Calu3 (cell line): ENCODE measurements at regions not wholly inside any gene's neighbourhood (a gene's known extent, or its start where the extent isn't known, plus 50 kb on each side); places are given as distances from the start of the nearest gene placed in this dataset.

ENCODE experiments used
- BruUV-seq: library from RNA; stranded (reverse); fragments of 400-500 nt; replicated peaks from 2 replicates; lab custom pipeline; 2021; lab: Mats Ljungman, UMichigan
- CTCF ChIA-PET: fragments of 300-600 bp; sonication (Branson Sonifier 250); formaldehyde crosslinking; loops from one replicate; lab custom pipeline; 2022; ENCODE audit warnings: antibody characterized with exemption; lab: Charles Lee
- DNase-seq: peaks from one replicate; pipeline ENCODE4 v3.0.0; 2022
- H3K27ac Mint-ChIP-seq: one replicate; pipeline ENCODE4 v1.8.0; 2022; ENCODE audit warnings: mixed read lengths; ENCODE audit not compliant: unreplicated experiment
- H3K27me3 Mint-ChIP-seq: one replicate; pipeline ENCODE4 v1.8.0; 2022; ENCODE audit warnings: mixed read lengths; ENCODE audit not compliant: unreplicated experiment
- H3K36me3 Mint-ChIP-seq: one replicate; pipeline ENCODE4 v1.8.0; 2022; ENCODE audit warnings: mild to moderate bottlenecking, moderate library complexity, mixed read lengths; ENCODE audit not compliant: insufficient read depth, unreplicated experiment
- H3K4me1 Mint-ChIP-seq: one replicate; pipeline ENCODE4 v1.8.0; 2022; ENCODE audit warnings: mild to moderate bottlenecking, low read depth, mixed read lengths; ENCODE audit not compliant: unreplicated experiment
- H3K4me3 Mint-ChIP-seq: one replicate; pipeline ENCODE4 v1.8.0; 2022; ENCODE audit warnings: mild to moderate bottlenecking, low read depth, moderate library complexity, mixed read lengths; ENCODE audit not compliant: unreplicated experiment
- H3K9me3 Mint-ChIP-seq: one replicate; pipeline ENCODE4 v1.8.0; 2022; ENCODE audit warnings: low read depth, mixed read lengths; ENCODE audit not compliant: unreplicated experiment
- intact Hi-C: fragments of 100-400 bp; cut with micrococcal nuclease; formaldehyde crosslinking; loops from one replicate; pipeline ENCODE4 v1.10.0; 2022; ENCODE audit not compliant: unreplicated experiment
- TF ChIP-seq, protein P1 (sequence below): fragments of 200-600 bp; IDR thresholded peaks from one replicate; pipeline ENCODE4 v1.8.0; 2022; ENCODE audit warnings: antibody characterized with exemption; ENCODE audit not compliant: unreplicated experiment

DNA sequence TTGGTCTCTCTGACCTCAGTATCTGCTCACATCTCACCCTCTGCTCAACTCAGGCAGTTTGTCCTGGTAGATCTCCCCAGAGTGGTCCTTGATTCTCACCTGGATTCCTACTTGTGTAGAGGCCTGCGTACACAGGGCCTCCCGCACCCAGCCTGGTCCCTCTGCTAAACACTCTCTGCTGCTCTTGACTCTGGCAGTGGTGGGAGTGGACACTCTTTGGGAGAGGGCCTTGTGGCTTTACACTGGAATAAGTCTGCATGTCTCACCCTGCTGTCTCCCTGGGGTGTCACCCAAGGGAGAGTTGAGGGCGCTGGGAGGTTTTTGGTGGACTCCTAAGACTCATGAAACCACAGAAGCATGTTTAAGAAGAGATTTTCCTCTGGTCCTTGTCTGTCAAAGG lies 57.3 kb upstream of the ECI2 start:
- H3K9me3 Mint-ChIP-seq = peaks cover 3% of the 10 kb centered on the region
- TF ChIP-seq, protein P1, sequence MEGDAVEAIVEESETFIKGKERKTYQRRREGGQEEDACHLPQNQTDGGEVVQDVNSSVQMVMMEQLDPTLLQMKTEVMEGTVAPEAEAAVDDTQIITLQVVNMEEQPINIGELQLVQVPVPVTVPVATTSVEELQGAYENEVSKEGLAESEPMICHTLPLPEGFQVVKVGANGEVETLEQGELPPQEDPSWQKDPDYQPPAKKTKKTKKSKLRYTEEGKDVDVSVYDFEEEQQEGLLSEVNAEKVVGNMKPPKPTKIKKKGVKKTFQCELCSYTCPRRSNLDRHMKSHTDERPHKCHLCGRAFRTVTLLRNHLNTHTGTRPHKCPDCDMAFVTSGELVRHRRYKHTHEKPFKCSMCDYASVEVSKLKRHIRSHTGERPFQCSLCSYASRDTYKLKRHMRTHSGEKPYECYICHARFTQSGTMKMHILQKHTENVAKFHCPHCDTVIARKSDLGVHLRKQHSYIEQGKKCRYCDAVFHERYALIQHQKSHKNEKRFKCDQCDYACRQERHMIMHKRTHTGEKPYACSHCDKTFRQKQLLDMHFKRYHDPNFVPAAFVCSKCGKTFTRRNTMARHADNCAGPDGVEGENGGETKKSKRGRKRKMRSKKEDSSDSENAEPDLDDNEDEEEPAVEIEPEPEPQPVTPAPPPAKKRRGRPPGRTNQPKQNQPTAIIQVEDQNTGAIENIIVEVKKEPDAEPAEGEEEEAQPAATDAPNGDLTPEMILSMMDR = no peak
- intact Hi-C loops = no loop called here
- CTCF ChIA-PET = no interaction called here
- no peak overlapping the region for H3K4me3 Mint-ChIP-seq
- no peak for DNase-seq
- H3K27ac Mint-ChIP-seq = no peak overlapping the region
- BruUV-seq = no TSS peak
- no peaks in the 10 kb centered on the region for H3K27me3 Mint-ChIP-seq
- H3K4me1 Mint-ChIP-seq = no peaks in the 10 kb centered on the region
- no peaks in the 10 kb centered on the region for H3K36me3 Mint-ChIP-seq

DNA sequence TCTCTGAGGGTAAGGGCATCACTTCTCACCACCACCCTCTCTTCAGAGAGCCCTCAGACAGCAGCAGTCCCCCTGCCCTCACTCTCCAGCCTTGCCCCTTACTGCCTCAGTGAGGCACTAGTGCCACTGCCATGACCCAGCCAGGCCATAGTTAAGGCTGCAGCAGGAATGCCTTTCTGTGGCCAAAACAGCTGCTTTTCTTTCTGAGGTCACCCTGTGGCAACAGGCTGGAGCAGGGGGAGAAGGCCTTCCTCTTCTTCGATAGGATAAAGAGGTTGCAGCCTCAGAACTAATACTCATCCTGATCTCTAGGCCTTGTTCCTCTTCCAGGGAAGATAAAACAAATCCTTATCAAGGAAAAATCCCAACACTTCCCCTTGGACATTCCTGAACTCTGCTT lies 56.8 kb upstream of the ECI2 start:
- Mint-ChIP-seq H3K9me3 (peaks cover 3% of the 10 kb centered on the region), H3K4me1 (no peaks in the 10 kb centered on the region), H3K27me3 (no peaks in the 10 kb centered on the region), H3K27ac (no peak overlapping the region), H3K4me3 (no peak overlapping the region), H3K36me3 (no peaks in the 10 kb centered on the region)
- no TSS peak for BruUV-seq
- CTCF ChIA-PET = no interaction called here
- intact Hi-C loops = no loop called here
- TF ChIP-seq, protein P1 = no peak
- DNase-seq = no peak

DNA sequence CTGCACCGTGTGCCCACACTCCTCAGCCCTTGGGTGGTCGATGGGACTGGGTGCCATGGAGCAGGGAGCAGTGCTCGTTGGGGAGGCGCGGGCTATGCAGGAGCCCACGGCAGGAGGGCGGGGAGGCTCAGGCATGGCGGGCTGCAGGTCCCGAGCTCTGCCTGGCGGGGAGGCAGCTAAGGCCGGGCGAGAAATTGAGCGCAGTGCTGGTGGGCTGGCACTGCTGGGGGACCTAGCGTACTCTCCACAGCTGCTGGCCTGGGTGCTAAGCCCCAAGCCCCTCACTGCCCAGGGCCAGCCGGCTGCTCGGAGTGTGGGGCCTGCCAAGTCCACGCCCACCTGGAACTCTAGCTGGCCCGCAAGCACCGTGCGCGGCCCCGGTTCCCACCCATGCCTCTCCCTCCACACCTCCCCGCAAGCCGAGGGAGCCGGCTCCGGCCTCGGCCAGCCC lies 55.9 kb upstream of the ECI2 start:
- no TSS peak for BruUV-seq
- Mint-ChIP-seq H3K9me3 (peaks cover 3% of the 10 kb centered on the region), H3K27me3 (no peaks in the 10 kb centered on the region), H3K36me3 (no peaks in the 10 kb centered on the region), H3K4me1 (no peaks in the 10 kb centered on the region), H3K27ac (no peak overlapping the region), H3K4me3 (no peak overlapping the region)
- no peak for DNase-seq
- intact Hi-C loops = no loop called here
- TF ChIP-seq, protein P1 = no peak
- CTCF ChIA-PET = no interaction called here

DNA sequence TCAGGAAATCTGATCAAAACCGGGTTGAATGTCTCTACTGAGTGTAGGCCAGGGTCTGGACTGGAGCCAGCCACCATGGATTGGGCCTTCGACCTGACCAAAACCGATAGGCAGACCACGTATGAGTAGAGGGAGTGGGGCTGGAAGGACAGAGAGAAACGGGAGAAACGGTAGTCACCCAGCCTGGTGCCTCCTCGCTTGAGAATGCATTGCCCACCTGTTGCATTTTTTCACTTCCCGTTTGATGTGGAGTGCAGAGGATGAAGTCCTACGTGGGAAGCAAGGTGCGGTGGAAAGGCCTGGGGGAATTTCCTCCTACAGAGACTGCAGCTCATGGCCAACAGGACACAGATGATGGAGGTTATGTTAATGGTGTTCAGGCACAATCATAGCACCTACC lies 53.9 kb upstream of the ECI2 start:
- intact Hi-C loops = no loop called here
- CTCF ChIA-PET = no interaction called here
- TF ChIP-seq, protein P1 = no peak
- Mint-ChIP-seq H3K4me1 (no peaks in the 10 kb centered on the region), H3K9me3 (peaks cover 3% of the 10 kb centered on the region), H3K4me3 (no peak overlapping the region), H3K27me3 (peaks cover 14% of the 10 kb centered on the region), H3K27ac (no peak overlapping the region), H3K36me3 (no peaks in the 10 kb centered on the region)
- BruUV-seq = no TSS peak
- no peak for DNase-seq
